ENCODE measurements at regions not wholly inside any gene's neighbourhood (a gene's known extent, or its start where the extent isn't known, plus 50 kb on each side); places are given as distances from the start of the nearest gene placed in this dataset.
"Not testable (repeated sequence)": the region's sequence is repeated elsewhere in the genome, so short reads cannot be mapped to it uniquely, and the experiment has no call there.

DNA sequence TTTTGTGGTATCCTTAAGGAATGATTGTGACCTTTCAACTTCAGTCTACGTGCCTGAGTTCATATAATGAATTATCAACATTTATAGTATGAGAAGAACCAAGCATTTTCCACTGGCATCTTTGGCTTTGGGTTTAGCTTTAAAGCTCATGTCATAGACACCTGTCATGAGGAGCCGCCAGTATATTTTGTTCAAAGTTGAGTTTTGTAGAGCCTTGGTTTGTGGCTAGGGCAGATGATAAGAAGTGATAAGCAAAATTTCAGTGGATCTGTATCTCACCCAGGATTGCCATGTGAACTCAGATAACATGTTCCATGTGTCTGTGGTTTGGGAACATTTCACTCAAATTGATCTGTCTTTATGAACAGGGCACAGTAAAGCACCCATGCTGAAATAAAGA lies 873.2 kb downstream of the STPG2 start:
- DNase-seq, result no peak

DNA sequence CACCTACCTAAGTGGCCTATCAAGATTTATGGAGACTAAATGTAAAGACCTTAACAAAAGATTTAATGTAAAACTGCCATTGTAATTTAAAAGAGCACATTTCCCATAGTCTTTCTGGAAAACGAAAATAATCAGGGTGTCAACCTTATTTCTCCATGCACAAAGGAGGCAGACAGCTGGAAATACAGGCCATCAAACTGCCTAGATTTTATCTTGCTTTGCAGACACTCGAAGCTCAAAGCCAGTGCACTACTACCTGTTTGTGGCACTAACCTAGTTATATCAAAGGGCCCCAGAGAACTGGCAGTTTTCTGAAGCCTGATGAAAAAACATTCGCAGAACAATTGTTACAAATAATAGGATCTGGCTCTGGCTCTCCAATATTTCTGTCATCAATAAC lies 863.9 kb downstream of the STPG2 start:
- DNase-seq, result no peak

DNA sequence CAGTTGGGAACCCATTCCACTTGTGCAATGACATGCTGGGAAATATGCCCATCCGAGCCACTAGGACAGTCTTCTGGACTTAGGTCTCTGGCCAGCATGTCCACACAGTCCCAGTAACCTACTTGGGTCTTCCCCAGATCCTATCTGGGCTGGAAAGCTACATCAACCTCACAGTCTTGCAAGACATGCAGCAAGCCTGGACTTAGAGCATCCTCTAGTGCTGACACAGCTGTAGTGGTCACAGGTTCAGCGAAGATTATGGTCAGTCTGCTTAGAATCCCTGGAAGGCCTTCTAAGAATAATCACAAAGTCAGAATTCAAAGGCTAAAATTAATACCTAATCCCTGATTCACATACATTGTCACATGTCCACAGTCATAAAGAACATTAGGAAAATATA lies 842.7 kb downstream of the STPG2 start:
- no peak for DNase-seq

DNA sequence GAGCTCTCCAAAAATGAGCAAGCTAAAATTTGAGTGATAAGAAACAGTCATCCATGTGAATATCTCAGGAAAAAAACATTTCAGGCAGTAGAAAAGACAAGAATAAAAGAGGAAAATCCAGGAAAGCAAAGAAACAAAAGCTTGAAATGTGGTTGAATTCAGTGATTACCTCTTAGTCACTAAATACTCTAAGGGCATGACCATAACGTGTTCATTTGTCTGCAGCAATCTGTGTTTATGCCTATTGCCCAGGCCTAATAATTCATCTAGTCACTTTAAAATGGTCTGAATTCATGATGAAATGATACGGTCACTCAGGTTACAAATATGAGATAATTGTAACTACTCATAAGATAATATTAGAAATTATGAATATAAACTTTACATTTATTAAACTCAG lies 837.9 kb downstream of the STPG2 start:
- DNase-seq, result no peak

DNA sequence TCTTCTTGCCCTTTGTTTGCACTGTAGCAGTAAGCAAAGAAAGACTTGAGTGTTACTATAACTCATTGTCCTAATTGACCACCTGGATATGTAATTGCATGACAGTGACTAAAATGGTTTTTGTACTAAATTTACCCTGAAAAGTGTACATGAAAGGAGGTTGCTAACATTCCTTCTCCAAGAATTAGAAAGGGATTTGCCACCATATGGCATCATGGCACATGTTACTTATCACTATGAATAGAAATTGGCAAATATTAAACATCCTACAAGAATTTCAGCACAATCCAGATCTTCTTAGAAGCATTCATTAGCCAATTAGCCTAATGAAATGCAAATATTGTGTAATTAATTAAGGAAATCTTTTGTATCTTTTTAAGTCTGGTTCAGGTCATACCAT lies 834.2 kb downstream of the STPG2 start:
- peak in 1 of 3 experiments; percentile 20 for DNase-seq

DNA sequence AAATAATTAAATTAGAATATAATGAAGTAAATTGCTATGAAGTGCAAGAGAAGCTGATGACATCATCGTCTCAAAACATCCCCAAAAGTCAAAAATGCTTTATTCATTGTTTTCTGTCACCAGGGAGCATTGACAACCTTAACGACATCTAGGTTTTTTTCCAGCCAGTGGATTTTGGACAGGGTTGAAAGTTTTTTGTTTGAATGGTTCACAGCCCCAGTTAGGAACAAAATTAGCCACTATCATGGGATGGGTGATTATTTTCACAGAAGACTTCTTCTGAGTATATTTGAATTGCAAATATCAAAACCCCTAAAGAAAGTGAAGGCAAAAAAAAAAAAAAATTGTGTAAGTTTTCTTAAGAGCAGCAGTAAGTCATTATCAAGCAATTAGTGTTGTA lies 826.1 kb downstream of the STPG2 start:
- DNase-seq, result peak in 1 of 3 experiments; percentile 35

DNA sequence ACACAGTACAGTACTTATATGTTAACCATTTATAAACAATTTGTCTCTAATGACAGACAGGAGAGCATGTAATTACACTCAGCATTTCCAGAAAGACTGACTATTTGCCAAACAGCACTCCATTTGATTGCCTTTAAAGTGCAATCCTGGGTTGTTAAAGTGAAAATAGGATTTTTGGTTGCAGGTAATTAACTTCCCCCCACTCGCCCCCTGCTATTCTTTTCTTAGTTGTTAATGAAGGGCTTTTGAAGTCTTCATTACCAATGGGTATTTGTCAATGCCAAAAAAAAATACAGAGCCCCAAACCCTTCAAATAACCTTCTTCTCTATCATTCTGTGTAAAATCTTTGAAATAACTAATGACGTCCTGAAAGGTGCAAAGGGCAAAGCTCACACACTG lies 825.6 kb downstream of the STPG2 start:
- peak; percentile 25 to 92 (median 63) for DNase-seq

DNA sequence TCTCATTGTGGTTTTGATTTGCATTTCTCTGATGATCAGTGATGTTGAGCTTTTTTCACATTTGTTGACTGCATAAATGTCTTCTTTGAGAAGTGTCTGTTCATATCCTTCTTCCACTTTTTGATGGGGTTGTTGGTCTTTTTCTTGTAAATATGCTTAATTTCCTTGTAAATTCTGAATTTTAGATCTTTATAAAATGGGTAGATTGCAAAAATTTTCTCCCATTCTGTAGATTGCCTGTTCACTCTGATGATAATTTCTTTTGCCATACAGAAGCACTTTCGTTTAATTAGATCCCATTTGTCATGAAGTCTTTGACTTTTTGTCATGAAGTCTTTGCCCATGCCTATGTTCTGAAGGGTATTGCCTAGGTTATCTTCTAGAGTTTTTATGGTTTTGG lies 817.5 kb downstream of the STPG2 start:
- not testable (repeated sequence) for DNase-seq

DNA sequence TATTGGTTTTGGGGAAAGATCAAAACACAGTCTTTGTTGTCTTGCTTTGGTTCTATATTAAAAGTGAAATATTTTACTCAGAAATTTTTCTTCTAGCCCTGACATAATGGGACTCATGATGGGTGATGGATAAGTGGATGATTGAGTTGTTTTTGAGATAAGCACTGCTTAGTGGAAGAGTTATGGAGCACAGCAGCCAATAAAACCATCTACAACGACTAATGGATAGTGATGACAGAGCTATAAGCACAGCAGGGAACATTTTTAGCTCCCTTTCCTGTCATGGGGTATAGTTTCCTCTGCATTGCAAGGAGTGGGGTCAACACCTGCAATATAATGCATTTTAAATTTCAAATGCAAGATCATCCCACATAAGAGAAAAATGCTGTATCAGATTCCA lies 812.4 kb downstream of the STPG2 start:
- peak; percentile 5 to 82 (median 72) for DNase-seq

DNA sequence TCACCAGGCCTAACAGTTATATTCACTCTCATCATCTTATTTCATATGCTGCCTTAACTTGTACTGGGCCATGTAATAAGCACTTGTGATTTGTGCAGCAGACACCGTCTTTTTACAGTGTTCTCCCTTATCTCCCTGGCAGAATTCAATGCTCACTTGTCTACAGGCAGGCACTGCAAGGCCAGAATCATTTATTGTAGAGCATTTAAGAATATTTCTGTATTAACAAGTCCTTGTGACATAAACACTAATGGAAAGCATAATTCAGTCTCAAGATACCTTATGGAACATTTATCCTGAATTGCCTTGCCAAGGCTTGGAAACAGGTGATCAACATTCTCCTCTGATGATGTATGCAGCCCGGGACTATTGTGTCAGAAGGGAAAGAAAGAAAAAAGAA lies 808.9 kb downstream of the STPG2 start:
- DNase-seq, result peak in 1 of 3 experiments; percentile 50

DNA sequence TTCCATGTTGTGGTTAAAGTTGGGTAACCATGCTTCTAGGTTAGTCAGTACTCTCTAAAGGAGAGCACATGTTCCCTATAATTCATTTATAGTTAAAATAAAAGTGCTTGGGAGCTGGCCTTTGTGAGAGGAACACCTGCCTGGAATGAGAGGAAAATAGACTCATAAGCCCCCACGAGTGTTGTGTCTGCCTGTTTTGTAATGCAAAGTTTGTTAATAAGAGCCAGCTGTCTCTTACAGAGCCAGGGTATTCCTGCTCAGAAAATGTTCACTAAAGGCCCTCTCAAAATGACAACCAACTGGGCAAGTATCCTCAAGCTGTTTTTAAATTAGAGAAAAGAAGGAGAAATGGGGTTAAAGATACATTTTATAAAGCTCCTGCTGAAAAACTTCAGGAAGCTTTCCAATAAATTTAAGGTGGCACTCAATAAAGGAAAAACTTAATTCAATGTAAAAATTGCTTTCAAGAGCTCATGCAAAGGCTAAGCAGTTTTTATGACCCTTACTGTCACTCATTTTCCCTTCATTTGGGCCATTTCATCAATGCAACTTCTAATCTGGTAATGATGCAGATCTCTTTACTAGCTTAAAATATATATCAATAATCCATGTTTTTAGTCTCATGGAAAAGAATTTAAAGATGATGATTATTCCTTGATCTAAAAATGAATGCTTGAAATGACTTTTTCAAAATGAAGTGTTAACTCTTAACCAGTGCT lies 793.6 kb downstream of the STPG2 start:
- peak in 2 of 3 experiments; percentile 66 to 75 for DNase-seq

DNA sequence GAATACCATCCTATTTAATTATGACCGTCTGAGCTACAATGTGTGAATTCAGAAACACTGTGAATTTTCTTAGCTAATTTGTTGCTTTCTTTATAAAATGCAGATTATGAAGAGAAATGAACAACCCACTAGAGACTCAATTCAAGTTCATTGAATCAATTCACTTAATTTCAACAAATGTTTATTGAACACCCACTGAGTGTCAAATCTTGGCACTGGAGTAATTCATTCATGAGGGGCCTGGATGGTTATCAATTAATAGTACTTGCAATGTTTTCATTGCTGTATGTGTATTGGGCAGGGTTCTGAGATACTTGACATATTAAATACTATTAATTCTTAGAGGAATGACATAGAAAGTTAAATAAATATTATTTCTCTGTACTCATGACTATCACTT lies 789.4 kb downstream of the STPG2 start:
- no peak for DNase-seq

DNA sequence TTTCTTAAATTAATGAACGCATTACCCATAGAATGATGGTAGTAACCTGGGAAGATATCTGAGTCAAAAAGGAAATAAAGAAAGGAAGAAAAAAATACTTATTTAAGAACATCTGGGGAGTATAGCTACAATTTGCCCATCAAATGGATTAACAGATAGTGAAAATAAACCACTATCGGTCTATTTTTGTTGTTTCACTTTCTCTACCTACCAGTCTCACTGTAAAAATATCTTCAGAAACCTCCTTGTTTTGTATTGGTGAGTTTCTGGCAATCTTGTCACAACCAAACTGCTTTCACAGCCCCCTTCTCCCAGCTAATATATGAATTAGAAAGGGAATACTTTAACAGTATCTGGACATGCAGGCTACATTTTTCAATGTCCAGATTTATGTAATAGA lies 783.5 kb downstream of the STPG2 start:
- no peak for DNase-seq

DNA sequence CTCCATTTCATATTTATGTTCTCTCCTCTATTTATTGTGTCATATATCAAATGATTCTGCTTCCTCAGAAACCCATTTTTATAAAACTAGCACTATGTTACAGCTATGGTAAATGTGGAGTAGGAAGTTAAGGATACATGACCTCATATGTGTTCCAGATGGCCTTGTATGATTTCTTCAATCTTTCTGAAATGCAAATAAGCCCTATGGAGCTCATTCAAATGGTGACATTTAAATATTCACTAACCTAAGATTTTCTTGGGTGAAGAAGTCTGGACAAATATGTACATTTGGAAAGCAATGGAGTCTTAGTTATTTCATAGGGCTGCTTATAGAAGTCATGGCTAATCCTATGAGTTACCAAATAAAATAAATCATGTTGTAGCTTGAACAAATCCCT lies 782.5 kb downstream of the STPG2 start:
- no peak for DNase-seq

DNA sequence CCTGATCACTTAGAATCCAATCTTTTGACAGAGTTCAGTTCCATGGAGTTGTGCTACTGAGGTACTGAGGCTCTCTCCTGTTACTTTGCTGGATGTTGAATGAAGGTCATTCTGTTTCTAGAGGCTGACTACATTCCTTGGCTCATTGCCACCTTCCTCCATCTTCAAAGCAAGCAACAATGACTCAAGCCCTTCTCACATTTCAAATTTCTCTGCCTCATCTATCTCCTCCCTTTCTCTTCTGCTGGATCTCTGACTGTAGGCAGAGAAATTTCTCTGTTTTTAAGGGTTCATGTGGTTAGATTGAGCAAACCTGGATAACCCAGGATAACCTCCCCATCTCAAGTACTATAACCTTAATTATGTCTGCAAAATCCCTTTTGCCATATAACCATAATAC lies 775.4 kb downstream of the STPG2 start:
- no peak for DNase-seq

DNA sequence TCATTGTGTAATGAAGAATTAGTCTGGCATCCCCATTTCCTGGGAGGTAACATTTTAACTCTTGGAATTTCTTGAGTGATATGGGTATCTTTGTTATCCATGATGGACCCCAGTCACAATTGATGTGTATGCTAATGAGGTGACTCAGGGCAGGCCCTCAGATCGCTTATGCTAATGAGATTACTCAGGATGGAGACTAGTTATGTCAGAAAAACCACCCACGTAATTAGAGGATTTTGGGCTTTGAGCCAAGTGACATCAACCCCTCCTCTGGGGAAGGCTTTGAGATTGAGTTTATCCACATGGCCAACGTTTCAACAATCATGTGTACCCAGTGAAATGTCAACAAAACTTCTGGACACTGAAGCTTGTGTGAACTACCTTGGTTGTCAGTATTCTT lies 772.7 kb downstream of the STPG2 start:
- DNase-seq, result peak in 1 of 3 experiments; percentile 9

DNA sequence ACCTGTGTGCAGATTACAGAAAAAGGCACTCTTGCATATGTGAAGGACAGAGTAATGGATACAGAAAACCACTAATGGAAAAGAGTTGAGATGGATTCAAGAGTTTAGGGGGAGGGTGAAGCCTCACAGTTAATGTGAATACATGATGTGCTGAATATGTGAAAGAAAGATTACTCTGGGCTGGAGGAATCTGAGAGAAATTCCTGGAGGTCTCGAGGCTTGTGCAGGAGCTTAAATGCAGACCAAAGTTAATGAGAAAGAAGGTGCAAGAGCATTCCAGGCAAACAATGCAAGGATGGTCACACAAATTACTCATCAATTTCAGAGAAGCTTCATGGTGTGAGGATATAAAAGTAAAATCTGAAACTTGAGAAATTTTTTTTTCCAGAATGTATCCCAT lies 768.8 kb downstream of the STPG2 start:
- DNase-seq, result no peak

DNA sequence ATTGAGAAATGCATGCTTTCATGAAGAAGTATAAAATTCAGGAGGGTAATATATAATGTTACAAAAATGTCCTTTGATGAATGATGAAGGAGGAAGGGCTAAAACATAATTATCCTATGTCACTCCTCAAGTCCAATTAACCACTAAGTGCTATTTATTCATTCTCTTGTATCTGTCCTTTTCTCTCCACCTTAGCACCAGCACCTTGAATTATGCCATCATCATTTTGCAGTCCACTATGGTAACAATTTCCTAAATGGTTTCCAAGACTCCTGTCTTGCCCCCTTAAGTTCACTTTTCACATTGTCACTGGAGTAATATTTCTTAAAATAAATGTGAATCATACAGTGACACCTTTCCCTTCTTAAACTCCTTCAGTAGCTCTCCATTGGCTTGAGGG lies 756.3 kb downstream of the STPG2 start:
- no peak for DNase-seq

DNA sequence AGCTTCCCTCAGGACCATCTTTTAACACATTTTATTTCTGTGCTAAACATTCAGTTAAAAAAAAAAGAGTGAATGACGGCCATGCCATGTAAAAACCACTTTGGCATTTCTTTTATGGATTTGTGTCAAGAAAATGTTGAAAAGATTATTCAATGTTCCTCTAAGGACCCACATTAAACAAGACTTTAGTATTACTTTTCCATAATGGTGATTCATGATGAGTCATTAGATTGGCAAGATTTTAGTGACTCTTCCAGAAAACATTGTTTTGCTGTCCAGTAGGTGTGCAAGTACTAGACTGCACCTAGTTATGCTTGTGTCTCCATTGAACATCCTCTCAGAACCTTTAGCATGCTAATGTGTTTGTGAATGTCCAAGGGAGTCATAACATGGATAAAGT lies 748.6 kb downstream of the STPG2 start:
- DNase-seq, result no peak

DNA sequence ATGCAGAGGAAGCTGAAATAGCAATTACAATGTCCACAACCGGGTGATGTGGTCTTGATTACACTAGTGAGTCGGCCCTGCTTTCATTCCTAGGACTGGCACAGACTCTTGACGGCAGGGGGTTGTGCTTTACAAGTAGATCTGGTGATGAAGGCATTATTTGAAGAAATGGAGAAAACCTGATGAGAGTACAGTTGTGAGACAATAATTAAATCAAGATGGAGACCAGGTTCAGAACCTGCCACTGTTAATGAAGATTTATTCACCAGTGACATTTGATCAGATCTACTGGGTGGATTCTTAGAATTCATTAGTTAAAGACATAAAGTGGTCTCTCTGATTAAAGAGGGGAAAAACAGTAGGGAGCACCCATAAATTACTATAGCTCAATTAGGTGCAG lies 747.2 kb downstream of the STPG2 start:
- peak in 2 of 3 experiments; percentile 62 to 93 for DNase-seq

DNA sequence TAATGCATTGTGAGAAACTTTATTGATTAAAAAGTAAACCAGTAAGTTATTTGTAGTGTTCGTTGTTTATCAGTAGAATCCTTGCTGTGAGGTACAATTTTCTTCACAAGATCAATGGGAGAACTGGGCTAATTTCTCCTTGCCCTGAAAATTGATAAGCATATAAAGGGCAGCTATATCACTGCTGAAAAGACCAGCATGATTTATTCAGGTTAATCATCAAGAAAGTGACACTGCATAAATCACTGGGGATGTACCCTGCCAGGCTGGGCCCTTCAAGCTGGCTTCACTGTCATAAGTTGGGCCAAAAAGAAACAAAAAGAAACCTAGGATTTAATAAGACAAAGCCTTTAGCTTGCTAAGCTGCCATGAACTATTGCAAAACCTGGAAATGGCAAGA lies 746.7 kb downstream of the STPG2 start:
- peak in 1 of 3 experiments; percentile 14 for DNase-seq

DNA sequence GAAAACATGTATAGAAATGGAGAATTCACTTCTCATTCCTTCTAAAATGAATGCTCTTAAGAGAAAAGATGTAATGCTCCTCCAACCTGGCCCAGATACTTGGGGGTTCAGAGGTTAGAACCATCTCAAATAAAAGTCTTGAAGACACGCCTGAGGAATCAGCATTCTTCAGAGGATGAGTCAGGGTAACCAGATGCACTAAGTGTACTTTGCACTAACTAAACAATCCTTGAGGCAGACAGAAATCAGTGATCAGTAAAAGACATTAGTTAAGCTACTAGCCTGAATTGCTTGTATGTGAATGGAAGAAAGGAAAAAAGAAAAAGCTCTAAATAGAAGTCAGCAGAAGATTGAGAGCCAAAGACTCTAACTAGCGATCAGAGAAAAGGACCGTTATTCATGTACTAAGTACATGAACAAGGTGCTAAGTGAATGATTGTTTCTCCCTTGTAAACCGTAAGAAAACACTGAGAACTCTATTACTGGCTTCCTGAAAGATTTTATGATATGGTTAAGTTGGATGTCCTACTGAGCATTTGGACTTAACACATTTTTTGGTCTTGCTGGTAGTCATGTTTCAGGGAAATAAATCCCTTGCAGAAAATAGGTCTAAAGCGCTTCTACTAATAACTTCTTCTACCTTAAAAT lies 738.3 kb downstream of the STPG2 start:
- no peak for DNase-seq

DNA sequence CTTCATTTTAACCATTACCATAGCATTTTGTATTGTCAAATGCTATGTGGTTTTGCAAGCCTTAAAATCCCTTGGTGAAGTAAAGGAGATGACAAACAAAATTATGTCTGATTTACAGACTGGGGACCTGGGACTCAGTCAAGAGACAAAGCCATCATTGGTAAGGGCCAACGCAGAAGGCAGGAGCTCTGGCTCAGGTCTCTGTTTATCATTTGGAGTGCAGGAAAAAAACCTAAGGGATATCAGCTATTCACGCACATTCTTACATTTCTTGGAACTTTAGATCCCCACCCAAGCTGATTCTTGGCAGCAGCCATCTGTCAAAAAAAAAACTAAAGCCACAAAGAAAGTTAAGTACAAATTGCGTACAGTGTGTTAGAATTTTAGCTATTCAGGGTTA lies 731.9 kb downstream of the STPG2 start:
- no peak for DNase-seq

DNA sequence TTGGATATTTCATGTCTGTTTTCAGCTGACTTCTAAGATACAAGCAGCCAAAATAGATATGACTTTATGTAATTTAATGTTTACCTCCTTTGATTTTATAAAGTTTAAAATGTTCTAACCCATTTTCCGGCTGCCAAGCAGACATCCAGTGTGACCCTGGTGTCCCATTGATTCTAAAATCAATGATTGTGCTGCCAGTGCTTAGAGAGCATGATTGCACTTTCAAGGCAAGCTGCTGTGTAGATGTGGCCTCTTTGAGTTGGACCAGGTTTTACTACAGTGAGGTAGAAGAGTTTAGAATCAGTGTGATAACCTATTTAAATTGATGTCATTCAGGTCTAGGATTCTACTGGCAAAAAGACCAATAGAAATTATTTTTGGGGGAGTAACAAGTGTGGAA lies 730.9 kb downstream of the STPG2 start:
- no peak for DNase-seq

DNA sequence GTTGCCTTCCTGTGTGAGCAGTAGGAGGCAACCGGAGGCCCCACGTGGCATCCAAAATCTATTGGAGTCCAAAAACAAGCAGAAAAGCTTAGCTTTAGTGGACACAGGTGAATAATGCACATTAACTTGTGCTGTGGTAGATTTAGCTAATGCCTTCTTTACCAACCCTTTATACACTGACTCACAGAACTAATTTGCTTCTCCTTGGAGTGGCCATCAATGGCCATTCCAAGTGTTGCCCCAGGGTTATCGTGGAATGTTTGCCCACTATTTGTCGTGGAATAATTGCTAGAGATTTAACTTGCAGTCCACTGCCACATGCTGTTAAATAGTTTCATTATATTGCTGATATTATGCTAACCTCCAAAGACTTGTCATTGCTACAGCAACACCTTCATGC lies 729.1 kb downstream of the STPG2 start:
- DNase-seq, result no peak

All from NCI-H1417 (cell line).